Vagina (tissue), 2 donors: ENCODE measurements at regions not wholly inside any gene's neighbourhood (a gene's known extent, or its start where the extent isn't known, plus 50 kb on each side); places are given as distances from the start of the nearest gene placed in this dataset.

Source experiments
- POLR2AphosphoS5 ChIP-seq, 2 donors: sonication (generic); formaldehyde crosslinking; IDR thresholded peaks; one replicate each; pipeline ENCODE4 v1.9.0; 2017; ENCODE audit warnings: antibody characterized with exemption in 2 of 2, mild to moderate bottlenecking in 2 of 2, low read depth in 1 of 2; ENCODE audit not compliant: insufficient read depth in 1 of 2
- TF ChIP-seq, protein P1 (sequence below), 3 experiments: fragments of 450-650 bp in 2 of 3; fragments of 200-600 bp in 1 of 3; sonication (generic) in 1 of 3; IDR thresholded peaks; one replicate each; pipeline ENCODE4 v1.5.1; 2017 to 2019; ENCODE audit warnings: antibody characterized with exemption in 3 of 3, mild to moderate bottlenecking in 2 of 3, moderate library complexity in 2 of 3

DNA sequence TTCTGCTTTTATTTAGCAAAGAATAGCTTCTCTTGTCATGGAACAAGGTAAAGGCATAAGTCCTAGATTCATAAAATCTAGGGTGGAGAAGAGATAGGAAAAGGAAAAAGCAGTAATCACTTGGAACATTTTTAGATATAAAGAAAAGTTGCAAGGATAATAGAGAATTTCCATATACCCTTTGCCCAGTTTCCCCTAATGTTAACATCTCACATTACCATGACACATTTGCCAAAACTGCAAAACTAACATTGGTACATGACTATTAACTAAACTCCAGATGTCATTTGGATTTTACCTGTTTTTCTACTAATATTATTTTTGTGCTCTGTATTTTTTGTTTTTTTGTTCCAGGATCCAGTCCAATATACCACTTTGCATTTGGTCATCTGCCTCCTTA is 265.1 kb downstream of the ETAA1 start:
- TF ChIP-seq, protein P1, sequence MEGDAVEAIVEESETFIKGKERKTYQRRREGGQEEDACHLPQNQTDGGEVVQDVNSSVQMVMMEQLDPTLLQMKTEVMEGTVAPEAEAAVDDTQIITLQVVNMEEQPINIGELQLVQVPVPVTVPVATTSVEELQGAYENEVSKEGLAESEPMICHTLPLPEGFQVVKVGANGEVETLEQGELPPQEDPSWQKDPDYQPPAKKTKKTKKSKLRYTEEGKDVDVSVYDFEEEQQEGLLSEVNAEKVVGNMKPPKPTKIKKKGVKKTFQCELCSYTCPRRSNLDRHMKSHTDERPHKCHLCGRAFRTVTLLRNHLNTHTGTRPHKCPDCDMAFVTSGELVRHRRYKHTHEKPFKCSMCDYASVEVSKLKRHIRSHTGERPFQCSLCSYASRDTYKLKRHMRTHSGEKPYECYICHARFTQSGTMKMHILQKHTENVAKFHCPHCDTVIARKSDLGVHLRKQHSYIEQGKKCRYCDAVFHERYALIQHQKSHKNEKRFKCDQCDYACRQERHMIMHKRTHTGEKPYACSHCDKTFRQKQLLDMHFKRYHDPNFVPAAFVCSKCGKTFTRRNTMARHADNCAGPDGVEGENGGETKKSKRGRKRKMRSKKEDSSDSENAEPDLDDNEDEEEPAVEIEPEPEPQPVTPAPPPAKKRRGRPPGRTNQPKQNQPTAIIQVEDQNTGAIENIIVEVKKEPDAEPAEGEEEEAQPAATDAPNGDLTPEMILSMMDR (IDR thresholded peaks at IDR 0.05): no peak
- TF ChIP-seq POLR2AphosphoS5 (IDR thresholded peaks at IDR 0.05; ENCODE audit: insufficient read depth in 1 of 2, low read depth in 1 of 2): no peak
